Osteocyte (in vitro differentiated cells): ENCODE measurements at regions not wholly inside any gene's neighbourhood (a gene's known extent, or its start where the extent isn't known, plus 50 kb on each side); places are given as distances from the start of the nearest gene placed in this dataset.
"Not testable (repeated sequence)": the region's sequence is repeated elsewhere in the genome, so short reads cannot be mapped to it uniquely, and the experiment has no call there.

Experiments
- DNase-seq: peaks from one replicate; pipeline ENCODE4 v3.0.0; 2021; ENCODE audit warnings: mixed read lengths; ENCODE audit not compliant: unreplicated experiment; ENCODE audit errors: extremely low spot score
- H3K27ac Mint-ChIP-seq: one replicate; pipeline ENCODE4 v1.8.0; 2021; ENCODE audit warnings: mild to moderate bottlenecking, mixed read lengths; ENCODE audit not compliant: unreplicated experiment
- H3K27me3 Mint-ChIP-seq: one replicate; pipeline ENCODE4 v1.8.0; 2021; ENCODE audit warnings: mixed read lengths; ENCODE audit not compliant: unreplicated experiment
- H3K36me3 Mint-ChIP-seq: one replicate; pipeline ENCODE4 v1.8.0; 2021; ENCODE audit warnings: mixed read lengths; ENCODE audit not compliant: unreplicated experiment
- H3K4me1 Mint-ChIP-seq: one replicate; pipeline ENCODE4 v1.8.0; 2021; ENCODE audit warnings: mixed read lengths; ENCODE audit not compliant: unreplicated experiment
- H3K4me3 Mint-ChIP-seq: one replicate; pipeline ENCODE4 v1.8.0; 2021; ENCODE audit warnings: mild to moderate bottlenecking, moderate library complexity, mixed read lengths; ENCODE audit not compliant: unreplicated experiment
- H3K9me3 Mint-ChIP-seq: one replicate; pipeline ENCODE4 v1.8.0; 2021; ENCODE audit warnings: mixed read lengths; ENCODE audit not compliant: unreplicated experiment
- TF ChIP-seq, protein P1 (sequence below): fragments of 200-600 bp; sonication (generic); IDR thresholded peaks from 2 replicates; pipeline ENCODE4 v1.5.0; 2021; ENCODE audit warnings: antibody characterized with exemption, mild to moderate bottlenecking, moderate library complexity

DNA sequence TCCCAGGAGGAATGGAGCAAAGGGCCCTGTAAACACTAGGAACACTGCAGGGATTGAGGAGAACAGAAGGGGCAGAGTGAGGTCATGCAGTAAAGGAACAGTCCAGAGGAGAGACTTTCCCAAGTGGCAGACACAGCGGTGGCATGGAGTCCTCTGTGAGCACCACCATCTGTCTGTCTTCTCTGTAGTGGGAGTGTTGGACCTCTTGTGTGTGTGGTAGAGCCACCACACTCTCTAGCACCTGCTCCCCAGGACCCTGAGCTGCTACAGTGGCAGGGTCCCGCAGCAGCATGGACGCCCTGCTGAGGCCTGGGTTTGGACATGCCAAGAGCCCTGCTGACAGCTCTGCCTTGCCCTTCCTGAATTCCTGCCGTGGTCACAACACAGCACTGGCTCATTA, 75.7 kb upstream of the LARP1 start:
- Mint-ChIP-seq H3K4me1 (peaks cover 10% of the 10 kb centered on the region), H3K9me3 (no peaks in the 10 kb centered on the region)
- no peak for DNase-seq

DNA sequence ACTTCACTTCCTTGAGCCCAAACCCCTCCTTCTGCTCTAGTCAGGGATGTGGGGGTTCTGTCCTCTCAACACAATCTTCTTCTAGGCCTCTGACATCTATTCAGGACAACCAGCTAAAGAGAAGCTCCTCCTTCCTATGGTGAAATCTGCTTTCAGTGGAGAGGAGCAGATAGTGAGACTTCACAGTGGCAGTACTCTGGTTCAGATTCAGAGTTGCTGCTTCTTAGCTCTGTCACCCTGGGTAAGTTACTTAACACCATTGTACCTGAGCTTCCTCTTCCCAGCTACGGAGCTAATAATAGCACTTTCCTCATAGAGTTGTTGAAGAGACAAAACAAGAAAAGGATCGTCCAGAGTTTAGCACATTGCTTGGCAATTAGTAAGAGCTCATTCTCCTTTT, 77.3 kb upstream of the LARP1 start:
- Mint-ChIP-seq H3K36me3 (no peaks in the 10 kb centered on the region), H3K4me1 (peaks cover 3% of the 10 kb centered on the region), H3K4me3 (no peak overlapping the region), H3K27ac (no peak overlapping the region), H3K27me3 (peaks cover 2% of the 10 kb centered on the region), H3K9me3 (no peaks in the 10 kb centered on the region)
- no peak for DNase-seq
- TF ChIP-seq, protein P1, sequence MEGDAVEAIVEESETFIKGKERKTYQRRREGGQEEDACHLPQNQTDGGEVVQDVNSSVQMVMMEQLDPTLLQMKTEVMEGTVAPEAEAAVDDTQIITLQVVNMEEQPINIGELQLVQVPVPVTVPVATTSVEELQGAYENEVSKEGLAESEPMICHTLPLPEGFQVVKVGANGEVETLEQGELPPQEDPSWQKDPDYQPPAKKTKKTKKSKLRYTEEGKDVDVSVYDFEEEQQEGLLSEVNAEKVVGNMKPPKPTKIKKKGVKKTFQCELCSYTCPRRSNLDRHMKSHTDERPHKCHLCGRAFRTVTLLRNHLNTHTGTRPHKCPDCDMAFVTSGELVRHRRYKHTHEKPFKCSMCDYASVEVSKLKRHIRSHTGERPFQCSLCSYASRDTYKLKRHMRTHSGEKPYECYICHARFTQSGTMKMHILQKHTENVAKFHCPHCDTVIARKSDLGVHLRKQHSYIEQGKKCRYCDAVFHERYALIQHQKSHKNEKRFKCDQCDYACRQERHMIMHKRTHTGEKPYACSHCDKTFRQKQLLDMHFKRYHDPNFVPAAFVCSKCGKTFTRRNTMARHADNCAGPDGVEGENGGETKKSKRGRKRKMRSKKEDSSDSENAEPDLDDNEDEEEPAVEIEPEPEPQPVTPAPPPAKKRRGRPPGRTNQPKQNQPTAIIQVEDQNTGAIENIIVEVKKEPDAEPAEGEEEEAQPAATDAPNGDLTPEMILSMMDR: no peak

More for the DNA sequence above, 75.7 kb upstream of the LARP1 start:
- Mint-ChIP-seq H3K27ac (no peak overlapping the region), H3K27me3 (peaks cover 2% of the 10 kb centered on the region), H3K4me3 (no peak overlapping the region), H3K36me3 (no peaks in the 10 kb centered on the region)
- TF ChIP-seq, protein P1: no peak

DNA sequence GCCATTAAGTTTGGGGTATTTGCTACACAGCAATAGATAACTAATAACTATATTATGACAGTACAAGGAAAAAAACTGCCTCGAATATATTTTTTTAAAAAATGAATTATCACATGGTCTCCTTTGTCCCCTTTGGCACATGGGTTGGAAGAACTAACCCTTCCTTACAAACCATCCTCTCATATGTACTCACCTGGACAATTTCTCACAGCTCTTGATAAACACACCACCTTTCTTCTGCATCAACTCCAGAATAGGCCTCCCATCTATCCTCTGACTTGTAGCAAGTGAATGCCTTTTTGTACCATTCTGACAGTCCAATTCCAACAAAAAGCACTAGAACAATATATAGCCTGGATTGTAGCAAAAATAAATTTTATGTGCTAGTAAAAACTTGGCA, 78.7 kb upstream of the LARP1 start:
- H3K9me3 Mint-ChIP-seq: no peaks in the 10 kb centered on the region
- TF ChIP-seq, protein P1: no peak
- no peak overlapping the region for H3K4me3 Mint-ChIP-seq
- H3K27ac Mint-ChIP-seq: no peak overlapping the region
- peaks cover 2% of the 10 kb centered on the region for H3K27me3 Mint-ChIP-seq
- no peak for DNase-seq
- H3K36me3 Mint-ChIP-seq: no peaks in the 10 kb centered on the region
- no peaks in the 10 kb centered on the region for H3K4me1 Mint-ChIP-seq

DNA sequence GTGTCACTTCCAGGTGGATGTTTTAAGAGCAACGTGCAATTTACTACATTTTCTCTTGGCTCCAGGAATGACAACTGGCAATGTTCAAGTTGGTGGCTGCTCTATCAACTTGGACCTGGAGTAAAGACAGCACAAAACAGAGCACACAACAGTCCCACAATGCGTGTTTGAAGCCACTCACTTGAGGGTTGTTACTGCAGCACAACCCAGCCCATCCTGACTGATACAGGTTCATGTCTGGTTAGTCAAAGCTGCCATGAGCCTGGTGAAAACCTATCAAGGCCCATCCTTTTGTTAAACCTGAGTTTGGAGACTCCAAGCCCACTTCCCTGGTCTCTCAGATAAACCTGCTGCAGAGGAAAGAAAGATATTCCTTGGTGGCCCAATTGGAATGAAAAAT, 81.1 kb upstream of the LARP1 start:
- TF ChIP-seq, protein P1: no peak
- no peak for DNase-seq
- H3K9me3 Mint-ChIP-seq: no peaks in the 10 kb centered on the region
- peaks cover 2% of the 10 kb centered on the region for H3K27me3 Mint-ChIP-seq
- H3K4me1 Mint-ChIP-seq: no peaks in the 10 kb centered on the region
- H3K36me3 Mint-ChIP-seq: no peaks in the 10 kb centered on the region
- no peak overlapping the region for H3K4me3 Mint-ChIP-seq
- H3K27ac Mint-ChIP-seq: no peak overlapping the region

DNA sequence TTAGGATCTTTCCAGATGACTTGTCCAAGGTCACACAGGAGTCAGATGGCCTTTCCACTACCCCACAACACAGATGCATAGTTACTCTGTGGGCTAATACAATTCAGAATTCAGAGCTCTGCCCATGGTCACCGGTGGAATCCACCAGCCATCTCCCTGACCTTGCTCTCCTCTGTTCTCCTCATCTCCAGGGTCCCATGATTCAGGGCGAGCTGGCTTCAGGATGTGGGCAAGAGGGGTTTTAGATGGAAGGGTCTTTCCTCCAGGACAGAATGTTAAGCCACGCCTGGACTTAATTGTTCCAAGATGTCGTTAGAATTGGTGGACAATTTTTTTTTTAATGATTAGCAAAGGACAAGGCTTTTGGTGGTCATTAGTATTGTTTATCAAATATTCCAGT, 81.7 kb upstream of the LARP1 start:
- TF ChIP-seq, protein P1: no peak
- H3K27ac Mint-ChIP-seq: no peak overlapping the region
- no peaks in the 10 kb centered on the region for H3K36me3 Mint-ChIP-seq
- H3K27me3 Mint-ChIP-seq: peaks cover 2% of the 10 kb centered on the region
- H3K9me3 Mint-ChIP-seq: no peaks in the 10 kb centered on the region
- no peak for DNase-seq
- H3K4me1 Mint-ChIP-seq: no peaks in the 10 kb centered on the region
- H3K4me3 Mint-ChIP-seq: no peak overlapping the region

DNA sequence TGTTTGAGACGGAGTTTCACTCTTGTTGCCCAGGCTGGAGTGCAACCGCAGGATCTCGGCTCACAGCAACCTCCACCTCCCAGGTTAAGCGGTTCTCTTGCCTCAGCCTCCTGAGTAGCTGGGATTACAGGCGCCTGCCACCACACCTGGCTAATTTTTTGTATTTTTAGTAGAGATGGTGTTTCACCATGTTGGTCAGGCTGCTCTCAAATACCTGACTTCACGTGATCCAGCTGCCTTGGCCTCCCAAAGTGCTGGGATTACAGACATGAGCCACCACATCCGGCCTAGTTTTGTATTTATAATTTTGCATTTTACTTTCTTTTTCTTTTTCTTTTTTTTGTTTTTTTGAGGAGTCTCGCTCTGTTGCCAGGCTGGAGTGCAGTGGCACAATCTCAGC, 85.3 kb upstream of the LARP1 start:
- H3K36me3 Mint-ChIP-seq, H3K27ac Mint-ChIP-seq, H3K4me3 Mint-ChIP-seq, DNase-seq, H3K27me3 Mint-ChIP-seq, H3K4me1 Mint-ChIP-seq, H3K9me3 Mint-ChIP-seq: not testable (repeated sequence)
